ENCODE measurements at regions not wholly inside any gene's neighbourhood (a gene's known extent, or its start where the extent isn't known, plus 50 kb on each side); places are given as distances from the start of the nearest gene placed in this dataset.

DNA sequence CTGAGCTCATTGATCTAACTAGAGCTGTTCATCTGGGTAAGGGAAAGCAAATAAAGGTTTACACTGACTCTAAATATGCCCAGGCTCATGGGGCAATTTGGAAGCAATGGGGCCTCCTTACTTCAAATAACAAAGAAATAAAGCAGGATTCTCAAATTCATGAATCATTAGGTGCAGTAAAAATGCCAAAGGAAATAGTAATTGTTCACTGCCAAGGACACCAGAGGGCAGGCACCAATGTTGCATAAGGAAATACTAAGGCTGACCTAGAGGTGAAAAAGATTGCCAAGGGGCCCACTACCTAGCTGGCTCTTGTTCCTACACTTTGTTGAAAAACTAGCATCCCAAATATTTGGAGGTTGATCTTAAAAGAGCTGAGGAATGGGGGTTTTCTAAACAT, 1686.7 kb upstream of the MIR17HG start:
- no peaks in the 10 kb centered on the region for H3K36me3 ChIP-seq (replicated peaks; ENCODE audit: insufficient read depth, low read depth)
- H3K9me3 ChIP-seq (ENCODE audit: low read depth), result no peaks in the 10 kb centered on the region
- H4K20me1 ChIP-seq (ENCODE audit: insufficient read depth, poor library complexity, severe bottlenecking), result no peaks in the 10 kb centered on the region
- TF ChIP-seq CTCF (IDR thresholded peaks at IDR 0.05; ENCODE audit: poor library complexity), result no peak
- TF ChIP-seq EZH2phosphoT487 (IDR thresholded peaks at IDR 0.05; ENCODE audit: low read depth, severe bottlenecking, unreplicated experiment), result no peak
- TF ChIP-seq EZH2 (IDR thresholded peaks at IDR 0.05; ENCODE audit: borderline replicate concordance), result no peak
- no peak overlapping the region for H3K27ac ChIP-seq
- no peak for DNase-seq (ENCODE audit: low spot score)
- no peaks in the 10 kb centered on the region for H3K9me2 ChIP-seq (replicated peaks; ENCODE audit: insufficient read depth)
- no peaks in the 10 kb centered on the region for H3K27me3 ChIP-seq
- no peak overlapping the region for H3K4me3 ChIP-seq
- no peaks in the 10 kb centered on the region for H3K4me1 ChIP-seq (ENCODE audit: insufficient read depth)
- no peaks in the 10 kb centered on the region for H3K79me2 ChIP-seq
- no peak overlapping the region for H3K4me2 ChIP-seq
- no peak overlapping the region for H2AFZ ChIP-seq

DNA sequence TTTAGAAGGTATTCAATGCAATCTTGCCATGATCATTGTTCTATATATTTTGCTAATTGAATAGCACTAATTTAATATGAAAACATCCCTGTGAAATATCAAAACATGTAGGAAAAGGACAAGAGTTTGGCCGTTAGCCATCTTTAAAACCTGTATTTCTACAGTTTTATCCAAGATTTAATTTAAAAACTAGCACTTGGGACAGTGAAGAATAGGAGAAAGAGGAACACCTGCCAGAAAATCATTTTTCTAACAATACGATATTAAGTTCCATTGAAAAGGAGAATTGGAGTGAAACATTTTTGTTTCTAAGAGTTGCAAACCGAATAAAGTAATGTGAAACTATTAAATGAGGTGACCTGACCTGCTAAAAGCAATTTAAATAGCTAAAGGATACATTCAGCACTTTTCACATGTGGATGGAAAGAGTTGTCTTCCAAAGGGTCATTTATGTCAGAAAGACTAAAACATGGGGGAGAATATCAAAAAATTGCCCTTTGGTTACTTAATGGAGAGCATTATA, 1673.6 kb upstream of the MIR17HG start:
- Histone ChIP-seq H3K36me3 (replicated peaks; ENCODE audit: insufficient read depth, low read depth) (no peaks in the 10 kb centered on the region), H3K9me2 (replicated peaks; ENCODE audit: insufficient read depth) (no peaks in the 10 kb centered on the region), H4K20me1 (ENCODE audit: insufficient read depth, poor library complexity, severe bottlenecking) (no peaks in the 10 kb centered on the region), H3K79me2 (no peaks in the 10 kb centered on the region), H3K4me2 (no peak overlapping the region), H3K9me3 (ENCODE audit: low read depth) (no peaks in the 10 kb centered on the region), H3K4me3 (no peak overlapping the region), H3K27me3 (no peaks in the 10 kb centered on the region), H3K4me1 (ENCODE audit: insufficient read depth) (no peaks in the 10 kb centered on the region), H3K27ac (no peak overlapping the region), H2AFZ (no peak overlapping the region)
- 79% methylated on average over 3 of the region's 3 CpGs for WGBS (ENCODE audit: low lambda C conversion rate, missing lambda C conversion rate)
- DNase-seq (ENCODE audit: low spot score), result no peak
- no peak for TF ChIP-seq CTCF (IDR thresholded peaks at IDR 0.05; ENCODE audit: poor library complexity)

DNA sequence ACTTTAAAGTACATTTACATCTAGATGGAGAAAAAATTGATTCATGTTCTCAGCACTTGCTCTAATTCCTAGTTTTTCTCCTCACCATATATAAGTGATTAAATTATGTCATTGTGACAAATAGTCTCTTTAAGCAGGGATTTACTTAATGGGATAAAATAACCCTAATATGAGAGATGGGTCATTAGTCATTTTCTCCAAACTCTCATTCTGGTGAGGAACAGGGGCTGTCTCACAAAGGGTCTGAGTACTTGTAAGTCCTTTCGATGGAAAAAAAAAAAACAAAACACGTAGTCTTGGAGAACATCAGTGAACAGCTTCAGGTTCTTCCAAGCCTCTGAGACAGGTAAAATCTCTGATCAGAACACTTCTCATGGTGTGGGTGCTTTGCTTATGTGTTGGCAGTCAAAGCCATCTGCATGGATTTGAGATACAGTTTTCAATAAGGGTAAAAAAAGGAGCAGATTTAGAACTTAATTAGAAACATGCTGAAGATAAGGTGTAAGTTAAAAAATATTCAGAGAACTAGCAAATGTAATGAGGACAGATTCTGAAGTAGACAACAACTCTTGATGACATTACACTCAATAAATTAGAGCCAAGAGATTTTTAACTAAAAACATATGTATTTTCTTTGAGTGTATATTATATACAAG, 1668.9 kb upstream of the MIR17HG start:
- H2AFZ ChIP-seq, result no peak overlapping the region
- H3K9me3 ChIP-seq (ENCODE audit: low read depth), result no peaks in the 10 kb centered on the region
- no peak for DNase-seq (ENCODE audit: low spot score)
- H3K4me3 ChIP-seq, result no peak overlapping the region
- no peak overlapping the region for H3K4me2 ChIP-seq
- H3K9me2 ChIP-seq (replicated peaks; ENCODE audit: insufficient read depth), result no peaks in the 10 kb centered on the region
- 76% methylated on average over 2 of the region's 2 CpGs for WGBS (ENCODE audit: low lambda C conversion rate, missing lambda C conversion rate)
- TF ChIP-seq EZH2 (IDR thresholded peaks at IDR 0.05; ENCODE audit: borderline replicate concordance), result no peak
- TF ChIP-seq CTCF (IDR thresholded peaks at IDR 0.05; ENCODE audit: poor library complexity), result no peak
- no peak for TF ChIP-seq EZH2phosphoT487 (IDR thresholded peaks at IDR 0.05; ENCODE audit: low read depth, severe bottlenecking, unreplicated experiment)
- no peaks in the 10 kb centered on the region for H3K27me3 ChIP-seq
- H3K27ac ChIP-seq, result no peak overlapping the region
- no peaks in the 10 kb centered on the region for H3K79me2 ChIP-seq
- no peaks in the 10 kb centered on the region for H4K20me1 ChIP-seq (ENCODE audit: insufficient read depth, poor library complexity, severe bottlenecking)
- H3K36me3 ChIP-seq (replicated peaks; ENCODE audit: insufficient read depth, low read depth), result no peaks in the 10 kb centered on the region
- H3K4me1 ChIP-seq (ENCODE audit: insufficient read depth), result no peaks in the 10 kb centered on the region

DNA sequence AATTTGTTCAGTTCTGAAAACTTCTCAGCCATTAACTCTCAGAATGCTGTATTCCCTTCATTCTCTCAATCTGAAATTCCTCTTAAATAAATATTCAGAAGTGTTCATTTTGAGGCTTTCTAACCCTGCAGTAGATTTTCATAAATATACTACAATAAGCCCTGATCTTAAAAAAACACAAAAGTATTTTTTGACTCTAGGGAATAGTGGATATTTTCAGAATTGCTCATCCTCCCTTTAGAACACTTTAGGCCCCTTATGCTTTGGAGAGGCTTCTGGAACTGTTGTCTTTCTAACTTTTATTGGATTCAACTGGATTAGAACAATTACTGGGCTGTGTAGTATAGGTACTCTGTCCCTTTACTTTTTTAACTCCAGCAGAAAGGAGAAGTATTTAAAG, 1662.6 kb upstream of the MIR17HG start:
- H3K36me3 ChIP-seq (replicated peaks; ENCODE audit: insufficient read depth, low read depth), result no peaks in the 10 kb centered on the region
- no peak overlapping the region for H3K4me2 ChIP-seq
- H4K20me1 ChIP-seq (ENCODE audit: insufficient read depth, poor library complexity, severe bottlenecking), result no peaks in the 10 kb centered on the region
- no peak overlapping the region for H3K4me3 ChIP-seq
- no peak overlapping the region for H3K27ac ChIP-seq
- no peak for TF ChIP-seq EZH2 (IDR thresholded peaks at IDR 0.05; ENCODE audit: borderline replicate concordance)
- no peak for TF ChIP-seq EZH2phosphoT487 (IDR thresholded peaks at IDR 0.05; ENCODE audit: low read depth, severe bottlenecking, unreplicated experiment)
- TF ChIP-seq CTCF (IDR thresholded peaks at IDR 0.05; ENCODE audit: poor library complexity), result no peak
- H2AFZ ChIP-seq, result no peak overlapping the region
- H3K9me3 ChIP-seq (ENCODE audit: low read depth), result no peaks in the 10 kb centered on the region
- H3K27me3 ChIP-seq, result no peaks in the 10 kb centered on the region
- H3K79me2 ChIP-seq, result no peaks in the 10 kb centered on the region
- no peaks in the 10 kb centered on the region for H3K4me1 ChIP-seq (ENCODE audit: insufficient read depth)
- DNase-seq (ENCODE audit: low spot score), result no peak
- H3K9me2 ChIP-seq (replicated peaks; ENCODE audit: insufficient read depth), result no peaks in the 10 kb centered on the region
